ENCODE measurements at regions not wholly inside any gene's neighbourhood (a gene's known extent, or its start where the extent isn't known, plus 50 kb on each side); places are given as distances from the start of the nearest gene placed in this dataset.
A peak's percentile ranks its signal among the peaks of the same experiment; 100 is the strongest.
"Not testable (repeated sequence)": the region's sequence is repeated elsewhere in the genome, so short reads cannot be mapped to it uniquely, and the experiment has no call there.

DNA sequence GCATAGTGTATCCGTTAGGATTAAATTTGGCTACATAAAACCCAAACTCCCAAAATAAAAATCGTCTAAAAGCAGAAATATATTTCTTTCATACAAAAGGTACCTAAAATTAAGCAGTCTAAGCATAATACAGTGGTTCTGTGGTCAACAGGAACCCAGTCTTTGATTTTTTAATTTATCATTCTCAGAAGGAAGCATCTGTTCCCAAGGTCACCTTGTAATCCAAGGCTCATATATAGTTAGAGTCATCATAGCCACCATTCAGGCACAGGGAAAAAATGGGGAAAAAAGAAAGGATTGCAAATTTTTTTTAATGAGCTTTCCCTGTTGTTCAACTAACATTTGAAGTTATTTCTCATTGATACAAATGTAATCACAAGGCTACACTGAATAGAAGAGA lies 983.2 kb downstream of the PLOD2 start:
- no peak for DNase-seq (ENCODE audit: low spot score)

DNA sequence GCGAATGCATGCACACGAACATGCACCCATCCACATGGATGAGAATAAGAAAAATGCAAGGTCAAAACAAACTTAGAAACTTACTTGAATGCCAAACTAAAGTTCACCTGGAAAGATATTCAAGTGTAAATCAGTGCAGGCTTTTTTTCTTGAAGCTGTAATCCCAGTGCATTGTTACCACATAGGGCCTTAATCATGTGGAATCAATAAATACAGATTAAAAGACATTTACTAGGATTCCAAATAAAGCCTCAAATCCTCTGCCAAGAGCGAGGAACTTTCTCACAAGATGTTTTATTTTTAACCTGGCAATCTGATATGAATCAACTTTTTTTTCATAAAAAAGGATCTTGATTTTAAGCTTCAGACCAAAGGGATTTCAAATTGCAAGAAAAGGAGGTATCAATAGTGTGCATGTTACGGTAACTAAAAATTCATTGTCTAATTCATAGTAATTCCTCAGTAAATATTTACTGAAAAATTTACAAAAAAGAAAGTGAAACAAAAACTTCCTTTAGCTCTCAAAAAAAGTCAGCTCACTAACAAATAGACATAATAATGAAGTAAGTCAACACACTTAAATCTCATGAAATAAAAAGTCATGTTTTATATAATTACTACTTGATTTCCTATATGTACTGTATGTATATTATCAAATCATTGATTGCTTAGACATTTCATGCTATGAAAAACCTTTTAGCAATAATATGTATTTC lies 978.6 kb downstream of the PLOD2 start:
- DNase-seq (ENCODE audit: low spot score), result peak; percentile 8

DNA sequence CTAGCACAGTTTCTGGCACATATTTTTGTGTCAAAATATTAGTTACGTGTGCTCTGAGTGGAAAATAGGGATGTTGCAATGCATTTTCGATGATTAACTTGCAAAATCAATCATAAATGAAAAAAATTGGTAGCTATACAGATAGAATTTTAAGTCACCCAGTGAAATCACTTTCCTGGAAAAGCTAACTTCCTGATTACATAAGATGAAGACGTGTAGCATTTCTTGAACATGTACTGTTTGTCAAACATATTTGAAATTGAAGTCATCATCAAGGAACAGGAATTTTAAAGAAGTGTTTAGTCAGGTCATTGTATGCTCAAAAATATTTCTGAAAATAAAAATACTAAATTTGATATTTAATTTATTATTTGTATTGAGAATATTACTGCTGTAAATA lies 977.7 kb downstream of the PLOD2 start:
- DNase-seq (ENCODE audit: low spot score), result peak; percentile 1

DNA sequence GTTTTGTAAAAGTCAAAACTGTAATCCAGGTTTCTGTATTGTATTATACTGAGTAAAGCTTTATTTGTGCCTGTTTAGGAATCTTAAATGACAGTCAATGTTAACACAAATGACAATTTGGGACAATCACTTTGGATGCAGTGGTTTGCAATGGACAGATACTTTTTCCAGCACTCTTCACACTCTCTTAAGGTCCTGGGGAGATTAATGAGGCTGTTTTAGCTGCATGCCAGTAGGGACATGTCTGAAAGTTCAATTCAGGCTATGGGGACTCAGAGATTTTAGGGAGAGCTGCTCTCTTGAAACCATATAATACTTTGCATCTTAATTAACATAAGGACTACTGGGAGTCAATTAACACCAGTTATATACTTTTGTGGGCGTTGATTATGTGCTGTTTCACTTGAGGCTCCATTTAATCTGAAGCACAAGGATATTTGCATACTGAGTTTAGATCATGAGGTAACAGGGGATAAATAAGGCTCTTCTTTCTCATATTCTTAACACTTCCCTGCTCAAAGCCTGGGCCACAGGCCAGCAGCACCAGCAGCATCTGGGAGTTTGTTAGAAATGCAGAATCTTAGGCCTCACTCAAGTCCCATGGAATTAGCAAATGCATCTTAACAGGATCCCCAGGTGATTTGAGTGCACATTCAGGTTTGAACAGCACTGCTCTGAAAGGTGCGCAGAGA lies 972.8 kb downstream of the PLOD2 start:
- DNase-seq (ENCODE audit: low spot score), result no peak

DNA sequence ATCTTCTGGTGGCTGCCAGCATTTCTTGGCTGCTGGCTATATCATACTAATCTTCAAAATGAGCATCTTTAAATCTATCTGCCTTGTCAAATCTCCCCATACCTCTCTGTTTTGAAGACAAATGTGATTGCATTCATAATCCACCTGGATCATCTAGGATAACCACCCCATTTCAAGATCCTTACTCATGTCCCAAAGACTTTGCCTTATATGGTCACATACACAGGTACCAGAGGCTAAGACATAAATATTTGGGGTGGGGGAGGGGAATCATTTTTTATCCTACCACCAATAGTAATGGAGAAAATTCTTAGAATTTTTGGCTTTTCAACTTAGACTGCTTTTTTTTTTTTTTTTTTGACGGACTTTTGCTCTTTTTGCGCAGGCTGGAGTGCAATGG lies 970.8 kb downstream of the PLOD2 start:
- no peak for DNase-seq (ENCODE audit: low spot score)

DNA sequence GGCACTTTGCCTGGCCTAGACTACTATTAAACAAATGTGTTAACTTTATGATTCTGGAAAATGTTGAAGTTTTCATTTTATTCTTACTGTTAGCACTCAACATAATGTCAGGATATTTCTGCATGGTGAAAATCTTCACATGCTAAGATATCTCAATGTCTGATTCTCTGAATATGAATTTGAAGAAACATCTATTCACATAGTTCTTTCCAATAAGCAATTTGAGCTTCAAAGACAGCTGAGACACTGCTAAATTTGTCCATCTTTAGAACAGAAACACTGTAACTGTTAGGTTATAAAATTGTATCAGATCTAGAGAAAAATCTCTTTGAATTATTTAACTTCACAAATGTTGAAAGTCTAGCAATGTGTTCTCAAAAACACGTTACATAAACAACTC lies 970.2 kb downstream of the PLOD2 start:
- DNase-seq (ENCODE audit: low spot score), result no peak

DNA sequence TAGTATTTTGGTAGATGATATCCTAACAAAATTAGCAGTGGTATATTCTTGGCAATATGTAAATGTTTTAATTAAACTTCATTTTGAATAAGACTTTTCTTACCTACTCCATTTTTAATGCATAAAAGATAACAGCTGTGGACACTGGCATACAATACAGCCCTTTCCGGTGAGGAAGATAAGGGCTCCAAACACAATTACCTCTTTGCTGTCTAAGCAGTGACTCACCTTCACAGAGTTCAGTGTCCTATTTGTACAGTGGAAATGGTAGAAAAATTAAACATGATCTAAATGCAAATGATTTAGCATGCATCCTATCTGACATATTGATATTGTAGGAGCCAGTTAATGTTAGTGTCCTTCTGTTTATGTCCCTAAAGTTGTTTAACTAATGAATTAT lies 969.4 kb downstream of the PLOD2 start:
- no peak for DNase-seq (ENCODE audit: low spot score)

DNA sequence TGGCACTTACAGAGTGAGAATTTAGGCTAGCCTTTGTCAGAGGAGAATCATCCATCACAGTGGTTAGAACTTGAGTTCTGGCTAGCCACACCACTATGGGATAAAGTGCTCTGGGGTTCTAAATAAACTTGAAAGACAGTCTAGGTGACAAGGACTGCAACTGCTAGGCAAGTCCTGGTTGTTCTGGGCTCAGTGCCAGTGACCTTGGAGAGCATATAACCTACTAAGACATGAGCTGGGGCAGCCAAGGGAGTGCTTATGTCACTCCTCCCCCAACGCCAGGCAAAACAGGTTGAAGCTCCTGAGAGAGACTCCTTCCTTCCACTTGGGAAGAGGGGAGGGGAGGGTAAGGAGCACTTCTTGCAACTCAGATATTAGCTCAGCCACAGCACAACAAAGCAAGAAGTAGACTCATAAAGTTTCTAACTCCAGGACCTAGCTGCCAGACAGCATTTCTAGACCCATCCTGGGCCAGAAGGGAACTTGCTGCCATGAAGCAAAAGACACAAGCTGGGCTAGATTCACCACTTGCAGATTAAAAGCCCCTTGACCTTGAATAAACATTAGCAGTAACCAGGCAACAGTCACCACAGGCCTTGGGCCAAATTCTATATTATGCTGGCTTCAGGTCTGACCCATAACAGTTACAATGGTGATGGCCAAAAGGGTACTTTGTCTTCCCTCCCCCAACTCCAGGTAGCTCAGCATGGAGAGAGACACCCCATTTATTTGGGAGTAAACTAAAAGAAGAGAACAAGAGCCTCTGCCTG lies 963.7 kb downstream of the PLOD2 start:
- DNase-seq (ENCODE audit: low spot score), result no peak

DNA sequence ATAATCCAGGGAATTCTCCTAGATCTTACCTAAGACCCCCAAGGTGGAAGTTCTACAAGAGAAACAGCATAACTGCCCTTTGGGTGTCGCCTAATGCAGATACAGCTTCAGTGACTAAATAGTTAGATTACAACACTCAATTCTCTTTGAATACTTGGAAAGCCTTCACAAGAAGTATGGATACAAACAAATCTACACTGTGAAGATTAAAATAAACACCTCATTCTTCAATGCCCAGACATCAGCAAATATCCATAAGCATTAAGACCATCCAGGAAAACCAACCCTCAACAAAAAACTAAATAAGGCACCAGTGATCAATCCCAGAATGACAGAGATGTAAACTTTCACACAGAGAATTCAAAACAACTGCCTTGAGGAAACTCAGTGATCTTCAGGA lies 963.2 kb downstream of the PLOD2 start:
- no peak for DNase-seq (ENCODE audit: low spot score)

DNA sequence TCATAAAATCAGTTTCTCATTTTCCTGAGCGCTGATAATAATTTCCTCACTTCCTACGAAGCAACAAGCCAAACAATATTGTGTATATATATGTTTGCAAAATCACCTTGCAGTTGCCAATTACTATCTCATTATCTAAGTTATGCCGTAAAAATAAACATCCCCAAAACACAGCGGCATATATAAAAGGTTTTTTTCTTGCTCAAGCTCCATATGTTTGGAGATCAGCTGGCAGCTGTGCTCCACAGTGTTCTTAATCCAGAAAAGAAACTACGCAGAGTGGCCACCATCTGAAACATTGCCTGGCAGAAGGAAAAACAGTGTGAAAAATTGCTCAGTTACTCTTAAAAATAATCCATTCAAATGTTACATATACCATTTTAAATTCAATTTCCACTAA lies 951.4 kb downstream of the PLOD2 start:
- DNase-seq (ENCODE audit: low spot score), result no peak

DNA sequence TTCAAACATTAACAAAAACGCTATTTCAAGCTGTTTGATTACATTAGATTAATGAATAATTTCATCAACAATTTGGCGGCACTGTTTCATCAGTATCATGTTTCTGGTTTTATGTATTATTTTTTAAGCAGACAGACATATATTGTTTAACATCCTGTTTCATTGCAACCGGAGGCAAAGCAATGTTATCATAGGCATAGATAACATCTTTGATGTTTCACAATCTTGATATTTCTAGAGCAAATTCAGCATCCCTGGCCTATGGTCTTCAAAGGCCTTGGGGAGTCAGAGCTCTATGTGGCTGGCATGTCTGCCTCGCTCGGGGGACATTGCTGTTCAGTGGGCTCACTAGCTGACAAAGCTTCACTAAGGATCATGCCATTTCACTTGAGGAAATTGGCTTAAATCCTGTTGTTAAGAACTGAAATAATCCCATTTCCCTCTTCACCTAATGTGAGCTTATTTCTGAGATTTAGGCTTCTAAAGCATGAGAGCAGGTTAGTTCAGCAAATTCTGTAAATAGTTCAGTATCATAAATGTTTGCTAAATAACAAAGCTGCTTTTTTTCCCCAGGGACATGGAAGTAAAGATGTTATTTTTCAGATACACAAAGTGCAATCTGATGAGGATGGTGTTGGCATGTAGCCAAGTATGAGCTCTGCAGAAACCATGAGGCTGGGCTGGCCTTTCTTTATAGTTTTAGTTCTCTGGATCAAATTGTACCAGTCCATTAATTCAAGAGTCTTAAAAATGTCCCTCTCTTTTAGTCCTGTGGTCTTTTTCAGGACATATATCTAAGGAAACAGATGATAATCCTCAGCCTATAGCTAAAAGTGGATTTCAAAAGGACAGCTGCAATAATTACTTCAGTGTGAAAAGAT lies 941.4 kb downstream of the PLOD2 start:
- DNase-seq (ENCODE audit: low spot score), result peak; percentile 3

DNA sequence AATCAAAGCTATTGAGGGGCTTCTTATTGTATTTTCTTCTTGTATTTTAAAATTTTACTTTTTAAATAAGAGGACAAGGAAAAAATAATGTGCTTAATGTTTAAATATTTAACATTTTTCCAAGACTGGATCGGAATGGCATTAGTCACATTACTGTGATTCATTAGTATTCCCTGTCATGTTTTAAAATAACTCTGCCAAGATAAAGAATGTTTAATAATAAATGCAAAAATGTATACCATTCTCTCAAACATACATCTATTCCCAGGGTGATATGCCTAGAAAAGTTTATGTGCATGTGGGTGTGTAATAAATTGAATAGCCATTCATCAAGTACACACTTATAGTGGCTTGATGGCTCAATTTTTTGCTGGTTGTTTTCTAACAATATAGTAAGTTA lies 936.1 kb downstream of the PLOD2 start:
- no peak for DNase-seq (ENCODE audit: low spot score)

DNA sequence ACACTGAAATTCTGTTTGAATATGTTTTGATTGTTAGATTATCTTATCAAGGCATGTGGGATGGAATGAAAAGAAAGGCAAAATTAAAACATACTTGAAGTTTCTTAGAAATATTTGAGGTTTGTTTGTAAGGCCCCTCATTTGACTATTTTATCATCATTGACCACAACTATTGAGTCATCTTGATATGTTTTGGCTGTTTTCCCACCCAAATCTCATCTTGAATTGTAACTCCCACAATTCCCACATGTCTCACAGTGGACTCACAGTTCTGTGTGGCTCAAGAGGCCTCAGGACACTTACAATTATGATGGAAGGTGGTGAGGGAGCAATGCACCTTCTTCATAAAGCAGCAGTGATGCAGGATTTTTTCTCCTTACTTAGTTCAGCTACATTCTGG lies 917.1 kb downstream of the PLOD2 start:
- no peak for DNase-seq (ENCODE audit: low spot score)

DNA sequence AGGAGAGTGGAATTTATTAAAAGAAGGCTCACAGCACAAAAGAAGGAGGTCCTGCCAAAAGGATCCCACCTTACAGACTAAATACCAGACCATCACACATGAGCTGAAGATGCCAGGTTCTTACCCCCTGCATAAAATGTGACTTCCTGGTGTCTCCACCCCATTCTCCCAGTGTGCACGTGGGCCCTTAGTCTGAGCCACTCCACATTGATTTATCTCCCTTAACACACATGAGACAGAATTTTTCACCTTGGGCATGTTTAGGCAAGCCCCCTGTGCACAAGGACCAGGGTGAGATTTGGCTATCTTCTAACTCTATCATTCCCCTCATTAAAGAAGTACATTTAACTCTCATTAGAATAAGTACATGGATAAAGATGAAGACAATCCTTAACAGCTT lies 916.7 kb downstream of the PLOD2 start:
- DNase-seq (ENCODE audit: low spot score), result no peak

DNA sequence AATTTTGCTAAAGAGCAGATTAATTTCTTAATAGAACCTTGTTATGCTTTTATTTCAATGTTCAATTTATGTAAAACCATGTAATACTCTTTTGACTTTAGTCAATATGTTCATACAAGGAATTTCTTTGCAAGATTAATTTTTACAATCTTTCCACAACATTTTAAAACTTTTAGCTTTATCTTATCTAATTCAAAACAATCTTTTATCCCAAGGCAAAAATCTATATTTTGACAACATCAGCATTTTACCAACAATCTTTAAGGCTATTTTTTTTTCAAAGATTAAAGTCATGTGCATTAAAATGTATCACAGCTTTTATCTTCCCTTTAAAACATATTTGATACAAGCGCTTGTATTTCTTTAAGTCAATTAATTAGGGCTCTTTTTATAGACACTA lies 914.7 kb downstream of the PLOD2 start:
- DNase-seq (ENCODE audit: low spot score), result no peak

DNA sequence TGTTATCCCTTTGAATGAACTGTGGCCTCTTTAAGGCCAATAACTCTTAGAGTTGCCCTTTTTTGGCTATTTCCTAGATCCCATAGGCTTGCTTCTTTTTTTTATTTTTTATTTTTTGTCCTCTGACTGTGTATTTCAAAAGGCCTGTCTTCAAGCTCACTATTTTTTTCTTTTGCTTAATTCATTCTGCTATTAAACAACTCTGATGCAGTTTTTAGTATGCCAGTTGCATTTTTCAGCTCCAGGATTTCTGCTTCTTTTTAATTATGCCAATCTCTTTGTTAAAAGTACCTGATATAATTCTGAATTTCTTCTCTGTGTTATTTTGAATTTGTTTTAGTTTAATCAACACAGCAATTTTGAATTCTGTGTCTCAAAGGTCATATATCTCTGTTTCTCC lies 912.1 kb downstream of the PLOD2 start:
- DNase-seq (ENCODE audit: low spot score), result no peak

DNA sequence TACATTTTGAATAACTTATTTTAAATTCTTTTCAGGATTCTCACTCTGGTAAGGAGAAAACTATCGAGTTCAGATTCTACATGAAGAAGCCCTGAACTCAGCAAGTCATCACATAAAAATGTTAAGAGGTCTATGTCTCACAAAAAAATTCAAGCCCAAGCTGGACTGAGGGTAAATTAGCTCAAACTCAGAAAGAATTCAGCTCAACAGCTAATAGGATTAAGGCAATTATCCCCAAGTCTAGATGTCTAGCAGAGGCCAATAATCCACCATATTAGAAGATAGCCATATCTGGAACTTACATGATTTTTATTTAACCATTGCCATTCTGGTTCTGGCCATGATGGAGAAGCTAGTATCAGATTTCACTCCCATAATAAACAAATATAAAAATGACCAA lies 909.7 kb downstream of the PLOD2 start:
- DNase-seq (ENCODE audit: low spot score), result no peak

DNA sequence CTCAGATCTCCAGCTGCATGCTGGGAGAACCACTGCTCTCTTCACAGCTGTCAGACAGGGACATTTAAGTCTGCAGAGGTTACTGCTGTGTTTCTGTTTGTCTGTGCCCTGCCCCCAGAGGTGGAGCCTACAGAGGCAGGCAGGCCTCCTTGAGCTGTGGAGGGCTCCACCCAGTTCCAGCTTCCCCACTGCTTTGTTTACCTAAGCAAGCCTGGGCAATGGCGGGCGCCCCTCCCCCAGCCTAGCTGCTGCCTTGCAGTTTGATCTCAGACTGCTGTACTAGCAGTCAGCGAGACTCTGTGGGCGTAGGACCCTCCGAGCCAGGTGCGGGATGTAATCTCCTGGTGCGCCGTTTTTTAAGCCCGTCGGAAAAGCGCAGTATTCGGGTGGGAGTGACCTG lies 903.0 kb downstream of the PLOD2 start:
- not testable (repeated sequence) for DNase-seq (ENCODE audit: low spot score)

DNA sequence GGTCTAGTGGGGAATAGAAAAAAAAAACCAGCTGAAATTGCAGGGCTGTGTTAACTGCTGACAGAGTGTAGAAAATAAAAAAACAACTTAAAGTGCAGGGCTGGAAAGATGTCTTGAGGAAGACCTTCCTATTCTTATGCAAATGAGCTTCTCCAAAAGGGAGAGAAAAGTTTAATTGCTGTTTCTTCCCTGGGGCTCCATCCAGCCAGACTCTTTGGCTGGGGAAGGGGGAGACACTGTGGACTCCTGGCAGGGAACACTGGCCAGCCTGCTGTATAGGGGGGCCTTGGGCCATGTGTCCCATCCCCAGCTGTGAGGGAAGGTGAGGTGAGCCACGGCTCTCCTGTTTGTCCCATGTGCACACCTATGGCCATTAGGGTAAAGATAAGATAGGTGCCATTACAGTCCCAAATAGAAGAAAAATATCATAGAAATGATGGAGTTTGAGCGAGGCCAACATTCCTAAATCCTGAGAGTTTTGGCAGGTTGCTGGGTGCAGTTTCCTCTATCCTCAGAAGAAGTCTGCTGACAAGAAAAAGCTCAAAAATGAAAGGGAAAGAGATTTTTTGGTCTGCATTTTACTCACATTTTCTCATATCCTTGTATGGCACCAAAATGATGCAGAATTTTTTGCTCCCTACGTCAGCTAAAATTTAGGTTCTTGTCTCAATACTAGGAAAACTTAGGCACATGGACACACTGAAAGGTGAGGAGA lies 901.7 kb downstream of the PLOD2 start:
- DNase-seq (ENCODE audit: low spot score), result no peak

DNA sequence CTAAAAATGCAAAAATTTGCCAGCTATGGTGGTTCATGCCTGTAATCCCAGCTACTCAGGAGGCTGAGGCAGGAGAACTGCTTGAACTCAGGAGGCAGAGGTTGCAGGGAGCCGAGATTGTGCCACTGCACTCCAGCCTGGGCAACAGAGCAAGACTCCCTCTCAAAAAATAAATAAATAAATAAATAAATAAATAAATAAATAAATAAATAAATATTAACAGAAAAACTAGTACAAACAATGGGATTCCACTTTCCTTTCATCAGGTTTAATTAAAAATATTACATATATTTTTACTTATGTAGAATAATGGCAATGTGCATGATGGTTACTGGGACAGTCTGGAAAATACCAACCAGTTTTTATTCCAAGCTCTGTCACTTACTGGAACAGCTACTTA lies 897.5 kb downstream of the PLOD2 start:
- DNase-seq (ENCODE audit: low spot score), result not testable (repeated sequence)

DNA sequence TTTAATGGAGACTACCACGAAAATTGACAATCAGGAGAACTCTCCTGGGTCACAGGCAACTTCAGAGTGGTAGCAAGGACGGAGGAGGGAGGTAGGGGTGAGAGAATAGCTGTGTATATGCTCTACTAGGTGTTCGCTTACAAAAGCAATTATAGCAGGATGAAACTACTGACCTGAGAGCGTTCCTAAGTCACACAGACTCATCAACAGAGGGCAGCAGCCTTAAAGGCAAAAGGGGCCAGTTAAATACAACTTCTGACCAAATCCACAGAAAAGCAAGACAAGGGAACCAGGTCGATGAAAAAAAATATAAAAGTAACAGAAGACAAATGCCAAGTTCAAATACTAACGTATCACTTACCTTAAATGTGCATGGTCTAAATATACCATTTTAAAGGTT lies 894.6 kb downstream of the PLOD2 start:
- no peak for DNase-seq (ENCODE audit: low spot score)

DNA sequence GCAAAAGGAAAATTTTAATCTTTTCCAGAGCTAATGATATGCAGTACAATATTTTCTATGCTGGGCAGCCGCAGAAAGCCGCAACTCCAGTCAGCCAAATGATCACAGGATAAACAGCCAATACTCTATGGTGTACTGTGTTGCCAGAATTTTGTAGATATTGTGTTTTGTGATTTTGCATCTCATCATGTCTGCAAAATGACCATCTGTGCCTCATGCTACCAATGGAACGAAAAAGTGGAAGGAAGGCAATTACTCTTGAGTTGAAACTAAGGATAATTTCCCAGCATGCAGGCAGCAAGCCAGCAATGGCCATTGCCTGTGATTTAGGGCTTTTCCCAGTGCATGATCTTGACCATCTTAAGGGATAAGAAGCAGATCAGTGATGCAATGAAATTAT lies 891.9 kb downstream of the PLOD2 start:
- no peak for DNase-seq (ENCODE audit: low spot score)
